Liver (tissue), 3 donors: ENCODE measurements at regions not wholly inside any gene's neighbourhood (a gene's known extent, or its start where the extent isn't known, plus 50 kb on each side); places are given as distances from the start of the nearest gene placed in this dataset.

Experiments used
- JUND ChIP-seq, 2 donors: IDR thresholded peaks; 2 replicates each; pipeline ENCODE4 v1.6.1; 2016; ENCODE audit warnings: antibody characterized with exemption in 2 of 2
- MAX ChIP-seq: IDR thresholded peaks from 2 replicates; pipeline ENCODE4 v1.6.1; 2016; ENCODE audit warnings: antibody characterized with exemption
- RAD21 ChIP-seq, 2 donors: IDR thresholded peaks; 2 replicates each; pipeline ENCODE4 v1.6.1; 2016; ENCODE audit warnings: antibody characterized with exemption in 2 of 2, mild to moderate bottlenecking in 2 of 2
- TAF1 ChIP-seq: conservative IDR thresholded peaks from 2 replicates; pipeline ENCODE4 v1.6.1; 2016; ENCODE audit warnings: antibody characterized with exemption, mild to moderate bottlenecking
- YY1 ChIP-seq: IDR thresholded peaks from 2 replicates; pipeline ENCODE4 v1.6.1; 2016; ENCODE audit warnings: antibody characterized with exemption, mild to moderate bottlenecking
- ZBTB33 ChIP-seq: IDR thresholded peaks from 2 replicates; pipeline ENCODE4 v1.6.1; 2016; ENCODE audit warnings: antibody characterized with exemption
- TF ChIP-seq, protein P1 (sequence below): fragments of 150-350 bp; IDR thresholded peaks from 2 replicates; pipeline ENCODE4 v1.5.1; 2017; ENCODE audit warnings: improper control_type of control experiment, low read depth, low read length; ENCODE audit not compliant: missing input control
- TF ChIP-seq, protein P2 (sequence below): IDR thresholded peaks from 2 replicates; pipeline ENCODE4 v1.6.1; 2016; ENCODE audit warnings: antibody characterized with exemption
- donor health status: healthy.
- donor health status: healthy.

GRCh38 chr6:51015394-51015793 lies 196.7 kb downstream of the TFAP2B start:
- TF ChIP-seq MAX (no peak), RAD21 (IDR thresholded peaks at IDR 0.05) (no peak), TAF1 (no peak), JUND (IDR thresholded peaks at IDR 0.05) (no peak), YY1 (no peak), ZBTB33 (no peak)
- TF ChIP-seq, protein P1, sequence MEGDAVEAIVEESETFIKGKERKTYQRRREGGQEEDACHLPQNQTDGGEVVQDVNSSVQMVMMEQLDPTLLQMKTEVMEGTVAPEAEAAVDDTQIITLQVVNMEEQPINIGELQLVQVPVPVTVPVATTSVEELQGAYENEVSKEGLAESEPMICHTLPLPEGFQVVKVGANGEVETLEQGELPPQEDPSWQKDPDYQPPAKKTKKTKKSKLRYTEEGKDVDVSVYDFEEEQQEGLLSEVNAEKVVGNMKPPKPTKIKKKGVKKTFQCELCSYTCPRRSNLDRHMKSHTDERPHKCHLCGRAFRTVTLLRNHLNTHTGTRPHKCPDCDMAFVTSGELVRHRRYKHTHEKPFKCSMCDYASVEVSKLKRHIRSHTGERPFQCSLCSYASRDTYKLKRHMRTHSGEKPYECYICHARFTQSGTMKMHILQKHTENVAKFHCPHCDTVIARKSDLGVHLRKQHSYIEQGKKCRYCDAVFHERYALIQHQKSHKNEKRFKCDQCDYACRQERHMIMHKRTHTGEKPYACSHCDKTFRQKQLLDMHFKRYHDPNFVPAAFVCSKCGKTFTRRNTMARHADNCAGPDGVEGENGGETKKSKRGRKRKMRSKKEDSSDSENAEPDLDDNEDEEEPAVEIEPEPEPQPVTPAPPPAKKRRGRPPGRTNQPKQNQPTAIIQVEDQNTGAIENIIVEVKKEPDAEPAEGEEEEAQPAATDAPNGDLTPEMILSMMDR, result no peak
- TF ChIP-seq, protein P2, sequence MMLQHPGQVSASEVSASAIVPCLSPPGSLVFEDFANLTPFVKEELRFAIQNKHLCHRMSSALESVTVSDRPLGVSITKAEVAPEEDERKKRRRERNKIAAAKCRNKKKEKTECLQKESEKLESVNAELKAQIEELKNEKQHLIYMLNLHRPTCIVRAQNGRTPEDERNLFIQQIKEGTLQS, result no peak
